ENCODE measurements at regions not wholly inside any gene's neighbourhood (a gene's known extent, or its start where the extent isn't known, plus 50 kb on each side); places are given as distances from the start of the nearest gene placed in this dataset.
"Not testable (repeated sequence)": the region's sequence is repeated elsewhere in the genome, so short reads cannot be mapped to it uniquely, and the experiment has no call there.

- no peak for DNase-seq (ENCODE audit: low read depth)
Observed at GRCh38 chr7:155377071-155377837, 79.6 kb downstream of the INSIG1 start.

GRCh38 chr7:155377838-155378579, 79.9 kb upstream of the EN2 start:
- DNase-seq (ENCODE audit: low read depth), result no peak

GRCh38 chr7:155378580-155378934, 79.4 kb upstream of the EN2 start:
- DNase-seq (ENCODE audit: low read depth), result no peak

GRCh38 chr7:155378959-155379871, 78.7 kb upstream of the EN2 start:
- no peak for DNase-seq (ENCODE audit: low read depth)

- peak; percentile 40 for DNase-seq (ENCODE audit: low read depth)
Observed at GRCh38 chr7:155380221-155380861, 77.6 kb upstream of the EN2 start.

GRCh38 chr7:155380976-155381851, 76.7 kb upstream of the EN2 start:
- no peak for DNase-seq (ENCODE audit: low read depth)

- no peak for DNase-seq (ENCODE audit: low read depth)
Observed at GRCh38 chr7:155381852-155382801, 75.8 kb upstream of the EN2 start.

- no peak for DNase-seq (ENCODE audit: low read depth)
Observed at GRCh38 chr7:155382802-155383171, 75.1 kb upstream of the EN2 start.

GRCh38 chr7:155383756-155384491, 74.0 kb upstream of the EN2 start:
- DNase-seq (ENCODE audit: low read depth), result no peak

GRCh38 chr7:155384751-155385150, 73.2 kb upstream of the EN2 start:
- DNase-seq (ENCODE audit: low read depth), result no peak

GRCh38 chr7:155385182-155385581, 72.7 kb upstream of the EN2 start:
- not testable (repeated sequence) for DNase-seq (ENCODE audit: low read depth)

- no peak for DNase-seq (ENCODE audit: low read depth)
Observed at GRCh38 chr7:155386608-155387007, 71.3 kb upstream of the EN2 start.

- no peak for DNase-seq (ENCODE audit: low read depth)
Observed at GRCh38 chr7:155387066-155387620, 70.8 kb upstream of the EN2 start.

GRCh38 chr7:155388561-155388960, 69.4 kb upstream of the EN2 start:
- no peak for DNase-seq (ENCODE audit: low read depth)

- no peak for DNase-seq (ENCODE audit: low read depth)
Observed at GRCh38 chr7:155391414-155391813, 66.5 kb upstream of the EN2 start.

GRCh38 chr7:155392726-155393570, 65.0 kb upstream of the EN2 start:
- no peak for DNase-seq (ENCODE audit: low read depth)

- DNase-seq (ENCODE audit: low read depth), result no peak
Observed at GRCh38 chr7:155394413-155394812, 63.5 kb upstream of the EN2 start.

All from stimulated activated CD8-positive, alpha-beta memory T cell treated with anti-CD3 and anti-CD28 coated beads, Interleukin-15, amount 100 ng/mL, for 1 hour (primary cell).